NT2/D1 (cell line): ENCODE measurements at regions not wholly inside any gene's neighbourhood (a gene's known extent, or its start where the extent isn't known, plus 50 kb on each side); places are given as distances from the start of the nearest gene placed in this dataset.

Source experiments
- DNase-seq: peaks from one replicate; pipeline ENCODE4 v3.0.0-alpha.2; 2011; ENCODE audit warnings: low read depth, low spot score
- H3K27me3 ChIP-seq: 2 replicates; pipeline ENCODE4 v1.6.0; 2011; ENCODE audit warnings: mild to moderate bottlenecking; ENCODE audit not compliant: insufficient read length, insufficient read depth
- H3K36me3 ChIP-seq: 2 replicates; pipeline ENCODE4 v1.6.1; 2011; ENCODE audit warnings: mild to moderate bottlenecking, low read length, mixed read lengths; ENCODE audit not compliant: insufficient read depth, insufficient read length
- H3K4me1 ChIP-seq: 2 replicates; pipeline ENCODE4 v1.5.1; 2011; ENCODE audit not compliant: insufficient read depth, insufficient read length
- H3K4me3 ChIP-seq: 2 replicates; pipeline ENCODE4 v1.5.1; 2011; ENCODE audit warnings: low read depth; ENCODE audit not compliant: insufficient read length
- H3K9ac ChIP-seq: 2 replicates; pipeline ENCODE4 v1.6.0; 2011; ENCODE audit warnings: low read depth; ENCODE audit not compliant: insufficient read length
- H3K9me3 ChIP-seq: 2 replicates; pipeline ENCODE4 v1.5.1; 2011; ENCODE audit warnings: mild to moderate bottlenecking, low read length; ENCODE audit not compliant: insufficient read depth
- SUZ12 ChIP-seq: IDR thresholded peaks from 2 replicates; pipeline ENCODE4 v1.6.1; 2011; ENCODE audit not compliant: insufficient read length, insufficient read depth; ENCODE audit errors: extremely low read depth
- YY1 ChIP-seq: IDR thresholded peaks from 2 replicates; pipeline ENCODE4 v1.6.1; 2011; ENCODE audit not compliant: insufficient read length, insufficient read depth
- ZNF274 ChIP-seq: IDR thresholded peaks from 2 replicates; pipeline ENCODE4 v1.6.1; 2011; ENCODE audit warnings: mild to moderate bottlenecking, low read depth, low read length

- DNase-seq: no peak
- Histone ChIP-seq H3K36me3 (no peaks in the 10 kb centered on the region), H3K27me3 (no peaks in the 10 kb centered on the region), H3K4me1 (no peaks in the 10 kb centered on the region), H3K4me3 (no peak overlapping the region), H3K9me3 (no peaks in the 10 kb centered on the region), H3K9ac (no peak overlapping the region)
- no peak for TF ChIP-seq SUZ12
- TF ChIP-seq ZNF274: no peak
- TF ChIP-seq YY1: no peak
These were observed 348.4 kb upstream of the REG3G start for GRCh38 chr2:78676921-78677696.

GRCh38 chr2:78677774-78678173 lies 347.7 kb upstream of the REG3G start:
- DNase-seq: no peak
- Histone ChIP-seq H3K4me1 (no peaks in the 10 kb centered on the region), H3K27me3 (no peaks in the 10 kb centered on the region), H3K9me3 (no peaks in the 10 kb centered on the region), H3K36me3 (no peaks in the 10 kb centered on the region), H3K9ac (no peak overlapping the region), H3K4me3 (no peak overlapping the region)
- no peak for TF ChIP-seq SUZ12
- TF ChIP-seq ZNF274: no peak
- TF ChIP-seq YY1: no peak

- TF ChIP-seq YY1: no peak
- no peak for TF ChIP-seq SUZ12
- H3K4me1 ChIP-seq: no peaks in the 10 kb centered on the region
- H3K36me3 ChIP-seq: no peaks in the 10 kb centered on the region
- no peak for DNase-seq
- no peak overlapping the region for H3K4me3 ChIP-seq
- no peak overlapping the region for H3K9ac ChIP-seq
- no peaks in the 10 kb centered on the region for H3K27me3 ChIP-seq
- no peaks in the 10 kb centered on the region for H3K9me3 ChIP-seq
These were observed 344.1 kb upstream of the REG3G start for GRCh38 chr2:78681386-78681785.

- no peaks in the 10 kb centered on the region for H3K4me1 ChIP-seq
- H3K36me3 ChIP-seq: no peaks in the 10 kb centered on the region
- H3K27me3 ChIP-seq: no peaks in the 10 kb centered on the region
- H3K4me3 ChIP-seq: no peak overlapping the region
- H3K9ac ChIP-seq: no peak overlapping the region
- TF ChIP-seq YY1 (no peak), SUZ12 (no peak)
- H3K9me3 ChIP-seq: no peaks in the 10 kb centered on the region
- no peak for DNase-seq
These were observed 342.7 kb upstream of the REG3G start for GRCh38 chr2:78682781-78683180.

GRCh38 chr2:78686625-78687153 lies 338.8 kb upstream of the REG3G start:
- no peaks in the 10 kb centered on the region for H3K27me3 ChIP-seq
- DNase-seq: no peak
- no peak overlapping the region for H3K4me3 ChIP-seq
- no peak overlapping the region for H3K9ac ChIP-seq
- no peaks in the 10 kb centered on the region for H3K36me3 ChIP-seq
- TF ChIP-seq YY1: no peak
- TF ChIP-seq SUZ12: no peak
- no peak for TF ChIP-seq ZNF274
- no peaks in the 10 kb centered on the region for H3K9me3 ChIP-seq
- H3K4me1 ChIP-seq: no peaks in the 10 kb centered on the region

GRCh38 chr2:78699696-78700095 lies 325.8 kb upstream of the REG3G start:
- H3K4me3 ChIP-seq: no peak overlapping the region
- H3K9me3 ChIP-seq: no peaks in the 10 kb centered on the region
- H3K9ac ChIP-seq: no peak overlapping the region
- no peaks in the 10 kb centered on the region for H3K27me3 ChIP-seq
- TF ChIP-seq SUZ12: no peak
- TF ChIP-seq YY1: no peak
- no peak for TF ChIP-seq ZNF274
- H3K36me3 ChIP-seq: no peaks in the 10 kb centered on the region
- no peak for DNase-seq
- no peaks in the 10 kb centered on the region for H3K4me1 ChIP-seq

GRCh38 chr2:78701546-78701945 lies 324.0 kb upstream of the REG3G start:
- TF ChIP-seq YY1 (no peak), SUZ12 (no peak), ZNF274 (no peak)
- Histone ChIP-seq H3K9ac (no peak overlapping the region), H3K36me3 (no peaks in the 10 kb centered on the region), H3K4me3 (no peak overlapping the region), H3K9me3 (no peaks in the 10 kb centered on the region), H3K27me3 (no peaks in the 10 kb centered on the region), H3K4me1 (no peaks in the 10 kb centered on the region)
- no peak for DNase-seq

GRCh38 chr2:78707776-78708386 lies 317.6 kb upstream of the REG3G start:
- no peak for DNase-seq
- H3K4me3 ChIP-seq: no peak overlapping the region
- H3K9me3 ChIP-seq: no peaks in the 10 kb centered on the region
- H3K36me3 ChIP-seq: no peaks in the 10 kb centered on the region
- no peak for TF ChIP-seq YY1
- TF ChIP-seq ZNF274: no peak
- TF ChIP-seq SUZ12: no peak
- no peaks in the 10 kb centered on the region for H3K27me3 ChIP-seq
- H3K4me1 ChIP-seq: no peaks in the 10 kb centered on the region
- H3K9ac ChIP-seq: no peak overlapping the region
